H1 (cell line): ENCODE measurements at regions not wholly inside any gene's neighbourhood (a gene's known extent, or its start where the extent isn't known, plus 50 kb on each side); places are given as distances from the start of the nearest gene placed in this dataset.

Experiments used
- EZH2 ChIP-seq: fragments of 200-600 bp; sonication (generic); IDR thresholded peaks from 2 replicates; pipeline ENCODE4 v1.7.1; 2012; ENCODE audit warnings: low read depth, mild to moderate bottlenecking, moderate library complexity, low read length, inconsistent platforms; ENCODE audit not compliant: severe bottlenecking
- JUN ChIP-seq: IDR thresholded peaks from 2 replicates; pipeline ENCODE4 v1.6.1; 2011; ENCODE audit warnings: low read depth, mild to moderate bottlenecking, improper control_type of control experiment, low read length
- POLR2A ChIP-seq, 2 experiments: IDR thresholded peaks; 1 replicate in 1 of 2; 2 replicates in 1 of 2; pipeline ENCODE4 v1.6.1; 2011; ENCODE audit warnings: low read depth in 2 of 2, low read length in 2 of 2, mild to moderate bottlenecking in 2 of 2; ENCODE audit errors: control extremely low read depth in 1 of 2
- RAD21 ChIP-seq, 2 experiments: IDR thresholded peaks in 1 of 2; conservative IDR thresholded peaks in 1 of 2; 2 replicates each; pipeline ENCODE4 v1.6.1; 2011; ENCODE audit warnings: low read depth in 2 of 2, low read length in 2 of 2, improper control_type of control experiment in 1 of 2, inconsistent platforms in 1 of 2, mild to moderate bottlenecking in 1 of 2, moderate library complexity in 1 of 2
- SIN3A ChIP-seq, 2 experiments: IDR thresholded peaks in 1 of 2; conservative IDR thresholded peaks in 1 of 2; 2 replicates each; pipeline ENCODE4 v1.6.1; 2011 to 2012; ENCODE audit warnings: low read length in 2 of 2, improper control_type of control experiment in 1 of 2, low read depth in 1 of 2, mild to moderate bottlenecking in 1 of 2
- TBP ChIP-seq: IDR thresholded peaks from 2 replicates; pipeline ENCODE4 v1.6.1; 2011; ENCODE audit warnings: low read depth, low read length, improper control_type of control experiment
- YY1 ChIP-seq: IDR thresholded peaks from 2 replicates; pipeline ENCODE4 v1.6.1; 2011; ENCODE audit warnings: low read depth, mild to moderate bottlenecking, low read length
- TF ChIP-seq, protein P1 (sequence below), 3 experiments: IDR thresholded peaks; 1 replicate in 2 of 3; 2 replicates in 1 of 3; pipeline versions ENCODE4 v1.5.1 to v1.6.1; 2011; ENCODE audit warnings: low read length in 3 of 3, mild to moderate bottlenecking in 3 of 3, inconsistent platforms in 2 of 3, low read depth in 1 of 3, moderate library complexity in 1 of 3; ENCODE audit not compliant: insufficient read depth in 1 of 3; ENCODE audit errors: control extremely low read depth in 1 of 3
- TF ChIP-seq, protein P2 (sequence below): IDR thresholded peaks from 2 replicates; pipeline ENCODE4 v1.6.1; 2011; ENCODE audit warnings: low read length, improper control_type of control experiment

DNA sequence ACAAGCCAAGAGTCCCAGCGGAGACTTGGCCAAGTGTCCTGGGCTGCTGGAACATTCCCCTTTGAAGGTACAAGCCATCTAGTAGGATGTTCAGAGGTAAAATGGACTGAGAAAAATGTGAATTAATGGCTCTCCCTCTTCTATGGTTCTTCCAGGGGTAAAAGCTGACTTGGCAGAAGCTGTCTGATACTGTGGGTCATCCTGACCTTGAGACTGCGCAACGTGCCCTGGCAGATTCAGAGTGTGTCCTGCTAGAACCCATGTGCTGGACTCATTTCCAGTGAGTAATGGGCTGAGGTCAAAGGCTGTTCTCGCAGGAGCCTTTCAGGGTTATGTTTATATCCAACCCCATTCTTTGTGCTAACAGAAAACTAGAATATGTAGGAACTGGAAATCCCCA lies 423.0 kb upstream of the CD180 start:
- TF ChIP-seq SIN3A (conservative IDR thresholded peaks at IDR 0.05 in 1 of 2, IDR thresholded peaks at IDR 0.05 in 1 of 2; ENCODE audit: low read depth in 1 of 2, low read length in 2 of 2): no peak
- TF ChIP-seq, protein P1, sequence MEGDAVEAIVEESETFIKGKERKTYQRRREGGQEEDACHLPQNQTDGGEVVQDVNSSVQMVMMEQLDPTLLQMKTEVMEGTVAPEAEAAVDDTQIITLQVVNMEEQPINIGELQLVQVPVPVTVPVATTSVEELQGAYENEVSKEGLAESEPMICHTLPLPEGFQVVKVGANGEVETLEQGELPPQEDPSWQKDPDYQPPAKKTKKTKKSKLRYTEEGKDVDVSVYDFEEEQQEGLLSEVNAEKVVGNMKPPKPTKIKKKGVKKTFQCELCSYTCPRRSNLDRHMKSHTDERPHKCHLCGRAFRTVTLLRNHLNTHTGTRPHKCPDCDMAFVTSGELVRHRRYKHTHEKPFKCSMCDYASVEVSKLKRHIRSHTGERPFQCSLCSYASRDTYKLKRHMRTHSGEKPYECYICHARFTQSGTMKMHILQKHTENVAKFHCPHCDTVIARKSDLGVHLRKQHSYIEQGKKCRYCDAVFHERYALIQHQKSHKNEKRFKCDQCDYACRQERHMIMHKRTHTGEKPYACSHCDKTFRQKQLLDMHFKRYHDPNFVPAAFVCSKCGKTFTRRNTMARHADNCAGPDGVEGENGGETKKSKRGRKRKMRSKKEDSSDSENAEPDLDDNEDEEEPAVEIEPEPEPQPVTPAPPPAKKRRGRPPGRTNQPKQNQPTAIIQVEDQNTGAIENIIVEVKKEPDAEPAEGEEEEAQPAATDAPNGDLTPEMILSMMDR (IDR thresholded peaks at IDR 0.05; ENCODE audit: control extremely low read depth in 1 of 3, insufficient read depth in 1 of 3, low read depth in 1 of 3, low read length in 3 of 3): no peak
- no peak for TF ChIP-seq POLR2A (IDR thresholded peaks at IDR 0.05; ENCODE audit: control extremely low read depth in 1 of 2, low read depth in 2 of 2, low read length in 2 of 2)
- TF ChIP-seq JUN: no peak
- TF ChIP-seq, protein P2, sequence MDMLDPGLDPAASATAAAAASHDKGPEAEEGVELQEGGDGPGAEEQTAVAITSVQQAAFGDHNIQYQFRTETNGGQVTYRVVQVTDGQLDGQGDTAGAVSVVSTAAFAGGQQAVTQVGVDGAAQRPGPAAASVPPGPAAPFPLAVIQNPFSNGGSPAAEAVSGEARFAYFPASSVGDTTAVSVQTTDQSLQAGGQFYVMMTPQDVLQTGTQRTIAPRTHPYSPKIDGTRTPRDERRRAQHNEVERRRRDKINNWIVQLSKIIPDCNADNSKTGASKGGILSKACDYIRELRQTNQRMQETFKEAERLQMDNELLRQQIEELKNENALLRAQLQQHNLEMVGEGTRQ: no peak
- TF ChIP-seq YY1: no peak
- no peak for TF ChIP-seq EZH2
- no peak for TF ChIP-seq RAD21 (IDR thresholded peaks at IDR 0.05 in 1 of 2, conservative IDR thresholded peaks at IDR 0.05 in 1 of 2; ENCODE audit: low read depth in 2 of 2, low read length in 2 of 2)
- no peak for TF ChIP-seq TBP
